Astrocyte (in vitro differentiated cells and primary cell): ENCODE measurements at regions not wholly inside any gene's neighbourhood (a gene's known extent, or its start where the extent isn't known, plus 50 kb on each side); places are given as distances from the start of the nearest gene placed in this dataset.

Experiments used
- DNase-seq: peaks from one replicate; pipeline ENCODE4 v3.0.0-alpha.2; 2010; ENCODE audit warnings: low read depth
- FAIRE-seq: peaks from 2 replicates; lab custom pipeline; 2011; peaks lifted over from hg19 to GRCh38; lab: Jason Lieb, UNC
- H2AFZ ChIP-seq: 2 replicates; pipeline ENCODE4 v1.6.0; 2012; ENCODE audit warnings: low read depth, low read length, inconsistent platforms
- H3K27ac ChIP-seq: 2 replicates; pipeline ENCODE4 v1.5.1; 2011; ENCODE audit warnings: low read depth, low read length, inconsistent platforms
- H3K27me3 ChIP-seq: 2 replicates; pipeline ENCODE4 v1.6.0; 2011; ENCODE audit warnings: low read length, inconsistent platforms; ENCODE audit not compliant: insufficient read depth
- H3K36me3 ChIP-seq: 2 replicates; pipeline ENCODE4 v1.5.1; 2011; ENCODE audit warnings: low read length, inconsistent platforms; ENCODE audit not compliant: insufficient read depth
- H3K4me1 ChIP-seq: 2 replicates; pipeline ENCODE4 v1.5.1; 2011; ENCODE audit warnings: low read length, inconsistent platforms; ENCODE audit not compliant: insufficient read depth
- H3K4me2 ChIP-seq: 2 replicates; pipeline ENCODE4 v1.6.0; 2012; ENCODE audit warnings: low read length, inconsistent platforms
- H3K4me3 ChIP-seq: 2 replicates; pipeline ENCODE4 v1.5.1; 2011; ENCODE audit warnings: low read depth, mild to moderate bottlenecking, low read length, inconsistent platforms; ENCODE audit not compliant: insufficient read depth
- H3K79me2 ChIP-seq: 2 replicates; pipeline ENCODE4 v1.6.0; 2012; ENCODE audit warnings: mild to moderate bottlenecking, low read length, inconsistent platforms; ENCODE audit not compliant: insufficient read depth
- H3K9ac ChIP-seq: 2 replicates; pipeline ENCODE4 v1.6.0; 2012; ENCODE audit warnings: mild to moderate bottlenecking, low read length, inconsistent platforms
- H3K9me3 ChIP-seq: 2 replicates; pipeline ENCODE4 v1.5.1; 2012; ENCODE audit warnings: low read depth, mild to moderate bottlenecking, low read length, inconsistent platforms; ENCODE audit not compliant: insufficient read depth
- H4K20me1 ChIP-seq: 2 replicates; pipeline ENCODE4 v1.6.0; 2012; ENCODE audit warnings: low read length, inconsistent platforms; ENCODE audit not compliant: insufficient read depth
- H3K27ac Mint-ChIP-seq: one replicate; pipeline ENCODE4 v1.8.0; 2021; ENCODE audit warnings: mild to moderate bottlenecking, mixed read lengths; ENCODE audit not compliant: unreplicated experiment
- H3K27me3 Mint-ChIP-seq: one replicate; pipeline ENCODE4 v1.8.0; 2021; ENCODE audit warnings: low read depth, mixed read lengths; ENCODE audit not compliant: unreplicated experiment
- H3K36me3 Mint-ChIP-seq: one replicate; pipeline ENCODE4 v1.8.0; 2021; ENCODE audit warnings: low read depth, mixed read lengths; ENCODE audit not compliant: unreplicated experiment
- H3K4me1 Mint-ChIP-seq: one replicate; pipeline ENCODE4 v1.8.0; 2021; ENCODE audit warnings: low read depth, mixed read lengths; ENCODE audit not compliant: unreplicated experiment
- H3K4me3 Mint-ChIP-seq: one replicate; pipeline ENCODE4 v1.8.0; 2021; ENCODE audit warnings: mild to moderate bottlenecking, moderate library complexity, mixed read lengths; ENCODE audit not compliant: unreplicated experiment
- H3K9me3 Mint-ChIP-seq: one replicate; pipeline ENCODE4 v1.8.0; 2021; ENCODE audit warnings: mild to moderate bottlenecking, mixed read lengths; ENCODE audit not compliant: unreplicated experiment
- EZH2 ChIP-seq: IDR thresholded peaks from 2 replicates; pipeline ENCODE4 v1.6.1; 2012; ENCODE audit warnings: mild to moderate bottlenecking, low read length, inconsistent platforms; ENCODE audit not compliant: insufficient read depth
- TF ChIP-seq, protein P1 (sequence below): IDR thresholded peaks from 2 replicates; pipeline ENCODE4 v1.5.1; 2011; ENCODE audit warnings: low read depth, mild to moderate bottlenecking, inconsistent platforms, low read length, moderate library complexity; ENCODE audit not compliant: insufficient read depth

DNA sequence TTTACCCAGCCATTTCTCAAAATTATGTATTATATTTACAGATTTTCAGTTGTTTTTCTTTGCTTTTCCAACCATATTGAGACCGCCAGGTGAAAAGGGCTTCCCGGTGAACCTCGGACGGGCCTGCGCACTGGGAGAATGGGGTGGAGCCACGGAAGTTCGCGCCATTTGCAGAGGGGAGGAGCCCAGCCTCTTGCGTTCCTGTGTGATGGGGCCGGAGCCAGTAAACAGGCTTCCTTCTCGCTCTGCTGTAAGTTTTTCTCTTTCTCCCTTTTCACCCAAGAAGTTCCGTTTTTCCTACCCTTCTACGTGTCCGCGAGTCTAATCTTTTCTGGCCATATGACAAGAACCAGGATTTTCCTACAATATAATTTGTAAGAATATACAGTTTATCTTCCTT, 1108.8 kb upstream of the SEL1L start:
- Histone ChIP-seq H2AFZ (no peak overlapping the region), H3K27ac (no peak overlapping the region), H3K79me2 (no peaks in the 10 kb centered on the region), H3K4me2 (no peak overlapping the region), H3K27me3 (no peaks in the 10 kb centered on the region), H3K9me3 (no peaks in the 10 kb centered on the region), H3K9ac (no peak overlapping the region), H3K36me3 (no peaks in the 10 kb centered on the region), H4K20me1 (no peaks in the 10 kb centered on the region), H3K4me1 (no peaks in the 10 kb centered on the region), H3K4me3 (no peak overlapping the region)
- no peak for TF ChIP-seq EZH2
- TF ChIP-seq, protein P1, sequence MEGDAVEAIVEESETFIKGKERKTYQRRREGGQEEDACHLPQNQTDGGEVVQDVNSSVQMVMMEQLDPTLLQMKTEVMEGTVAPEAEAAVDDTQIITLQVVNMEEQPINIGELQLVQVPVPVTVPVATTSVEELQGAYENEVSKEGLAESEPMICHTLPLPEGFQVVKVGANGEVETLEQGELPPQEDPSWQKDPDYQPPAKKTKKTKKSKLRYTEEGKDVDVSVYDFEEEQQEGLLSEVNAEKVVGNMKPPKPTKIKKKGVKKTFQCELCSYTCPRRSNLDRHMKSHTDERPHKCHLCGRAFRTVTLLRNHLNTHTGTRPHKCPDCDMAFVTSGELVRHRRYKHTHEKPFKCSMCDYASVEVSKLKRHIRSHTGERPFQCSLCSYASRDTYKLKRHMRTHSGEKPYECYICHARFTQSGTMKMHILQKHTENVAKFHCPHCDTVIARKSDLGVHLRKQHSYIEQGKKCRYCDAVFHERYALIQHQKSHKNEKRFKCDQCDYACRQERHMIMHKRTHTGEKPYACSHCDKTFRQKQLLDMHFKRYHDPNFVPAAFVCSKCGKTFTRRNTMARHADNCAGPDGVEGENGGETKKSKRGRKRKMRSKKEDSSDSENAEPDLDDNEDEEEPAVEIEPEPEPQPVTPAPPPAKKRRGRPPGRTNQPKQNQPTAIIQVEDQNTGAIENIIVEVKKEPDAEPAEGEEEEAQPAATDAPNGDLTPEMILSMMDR = no peak
- FAIRE-seq = no peak
- Mint-ChIP-seq H3K9me3 (no peaks in the 10 kb centered on the region), H3K4me3 (no peak overlapping the region), H3K4me1 (no peaks in the 10 kb centered on the region), H3K27me3 (no peaks in the 10 kb centered on the region), H3K27ac (no peak overlapping the region), H3K36me3 (no peaks in the 10 kb centered on the region)
- DNase-seq = no peak

GRCh38 chr14:82647088-82647810, 1113.6 kb upstream of the SEL1L start:
- DNase-seq = no peak
- Histone ChIP-seq H4K20me1 (no peaks in the 10 kb centered on the region), H3K4me3 (no peak overlapping the region), H3K27ac (no peak overlapping the region), H3K79me2 (no peaks in the 10 kb centered on the region), H3K9me3 (no peaks in the 10 kb centered on the region), H2AFZ (no peak overlapping the region), H3K9ac (no peak overlapping the region), H3K4me2 (no peak overlapping the region), H3K36me3 (no peaks in the 10 kb centered on the region), H3K27me3 (no peaks in the 10 kb centered on the region), H3K4me1 (no peaks in the 10 kb centered on the region)
- Mint-ChIP-seq H3K9me3 (peaks cover 7% of the 10 kb centered on the region), H3K4me3 (no peak overlapping the region), H3K4me1 (no peaks in the 10 kb centered on the region), H3K27me3 (no peaks in the 10 kb centered on the region), H3K36me3 (no peaks in the 10 kb centered on the region), H3K27ac (no peak overlapping the region)
- TF ChIP-seq, protein P1 = no peak
- TF ChIP-seq EZH2 = no peak
- no peak for FAIRE-seq

GRCh38 chr14:82655770-82656169, 1122.1 kb upstream of the SEL1L start:
- H3K36me3 ChIP-seq = no peaks in the 10 kb centered on the region
- H3K27me3 Mint-ChIP-seq = no peaks in the 10 kb centered on the region
- peaks cover 3% of the 10 kb centered on the region for H3K9me3 Mint-ChIP-seq
- no peak overlapping the region for H3K27ac ChIP-seq
- FAIRE-seq (no peak), DNase-seq (no peak)
- no peak overlapping the region for H3K4me3 Mint-ChIP-seq
- H3K79me2 ChIP-seq = no peaks in the 10 kb centered on the region
- no peaks in the 10 kb centered on the region for H4K20me1 ChIP-seq
- no peaks in the 10 kb centered on the region for H3K36me3 Mint-ChIP-seq
- no peaks in the 10 kb centered on the region for H3K27me3 ChIP-seq
- no peak overlapping the region for H3K9ac ChIP-seq
- no peak overlapping the region for H3K4me2 ChIP-seq
- TF ChIP-seq, protein P1 = no peak
- no peak for TF ChIP-seq EZH2
- no peaks in the 10 kb centered on the region for H3K4me1 Mint-ChIP-seq
- no peaks in the 10 kb centered on the region for H3K4me1 ChIP-seq
- H3K9me3 ChIP-seq = no peaks in the 10 kb centered on the region
- no peak overlapping the region for H3K27ac Mint-ChIP-seq
- no peak overlapping the region for H2AFZ ChIP-seq
- no peak overlapping the region for H3K4me3 ChIP-seq
